Esophagus muscularis mucosa (tissue), 3 donors: ENCODE measurements at regions not wholly inside any gene's neighbourhood (a gene's known extent, or its start where the extent isn't known, plus 50 kb on each side); places are given as distances from the start of the nearest gene placed in this dataset.

Experiments
- CTCF ChIP-seq, 3 experiments: fragments of 200-600 bp in 2 of 3; fragments of 450-650 bp in 1 of 3; sonication (generic) in 2 of 3; IDR thresholded peaks; one replicate each; pipeline ENCODE4 v1.5.1; 2017 to 2019; ENCODE audit warnings: antibody characterized with exemption in 3 of 3, mild to moderate bottlenecking in 2 of 3, moderate library complexity in 1 of 3
- POLR2A ChIP-seq: fragments of 450-650 bp; IDR thresholded peaks from one replicate; pipeline ENCODE4 v1.6.1; 2017; ENCODE audit warnings: antibody characterized with exemption, moderate library complexity, mild to moderate bottlenecking, low read depth

GRCh38 chr10:25698638-25699037 is 235.4 kb upstream of the MYO3A start:
- TF ChIP-seq POLR2A (no peak), CTCF (IDR thresholded peaks at IDR 0.05) (no peak)
